HL-60 (cell line): ENCODE measurements at regions not wholly inside any gene's neighbourhood (a gene's known extent, or its start where the extent isn't known, plus 50 kb on each side); places are given as distances from the start of the nearest gene placed in this dataset.

Source experiments
- CTCF ChIP-seq: IDR thresholded peaks from one replicate; pipeline ENCODE4 v1.5.1; 2011; ENCODE audit warnings: low read length, control low read depth, inconsistent platforms; ENCODE audit not compliant: insufficient read depth
- GABPA ChIP-seq: IDR thresholded peaks from 2 replicates; pipeline ENCODE4 v1.6.1; 2012; ENCODE audit warnings: low read depth
- POLR2AphosphoS5 ChIP-seq: IDR thresholded peaks from 2 replicates; pipeline ENCODE4 v1.6.1; 2012; ENCODE audit warnings: low read depth
- REST ChIP-seq: IDR thresholded peaks from 2 replicates; pipeline ENCODE4 v1.6.1; 2012; ENCODE audit warnings: low read depth; ENCODE audit not compliant: insufficient replicate concordance

- no peak for TF ChIP-seq CTCF
- no peak for TF ChIP-seq POLR2AphosphoS5
- no peak for TF ChIP-seq GABPA
- TF ChIP-seq REST: no peak
These were observed 204.7 kb downstream of the SPRY1 start for GRCh38 chr4:123600987-123601904.
